ENCODE measurements at regions not wholly inside any gene's neighbourhood (a gene's known extent, or its start where the extent isn't known, plus 50 kb on each side); places are given as distances from the start of the nearest gene placed in this dataset.
"Not testable (repeated sequence)": the region's sequence is repeated elsewhere in the genome, so short reads cannot be mapped to it uniquely, and the experiment has no call there.

DNA sequence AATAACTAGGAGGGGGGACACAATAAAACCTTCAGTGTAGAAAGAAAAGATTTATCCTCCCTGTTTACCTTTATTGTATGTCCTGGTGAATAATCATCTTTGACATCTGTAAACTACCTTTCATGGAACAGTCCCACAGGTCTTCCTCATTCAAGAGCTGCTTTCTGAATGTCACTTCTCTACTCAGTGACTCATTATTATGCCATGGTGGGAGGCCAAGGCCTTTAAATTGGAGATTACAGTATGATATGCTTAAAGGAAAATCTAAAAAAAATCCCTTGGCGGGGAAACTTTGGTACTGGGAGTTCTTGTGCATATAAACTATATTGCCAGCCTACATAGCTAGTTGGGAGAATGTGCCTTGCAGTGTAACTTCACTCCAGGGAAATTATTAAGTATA is 713.0 kb downstream of the TDRD15 start:
- Histone ChIP-seq H3K23ac (ENCODE audit: low read depth, low read length, poor library complexity) (no peak overlapping the region), H3K79me1 (ENCODE audit: low read depth, low read length) (no peaks in the 10 kb centered on the region), H3K27ac (replicated peaks; ENCODE audit: low read length) (no peak overlapping the region), H3K9ac (ENCODE audit: low read depth, low read length, poor library complexity) (no peak overlapping the region), H2BK5ac (ENCODE audit: low read length) (no peak overlapping the region), H3K27me3 (ENCODE audit: control insufficient read depth in 3 of 3, insufficient read depth in 3 of 3, low read depth in 1 of 3, low read length in 3 of 3) (no peaks in the 10 kb centered on the region), H3K4me1 (ENCODE audit: control insufficient read depth in 2 of 2, insufficient read depth in 1 of 2, low read depth in 1 of 2, low read length in 2 of 2) (no peaks in the 10 kb centered on the region), H3K9me3 (replicated peaks in 1 of 2; ENCODE audit: control insufficient read depth in 2 of 2, insufficient read depth in 1 of 2, low read depth in 1 of 2, low read length in 2 of 2) (no peaks in the 10 kb centered on the region), H3K4me3 (ENCODE audit: low read length in 2 of 2) (no peak overlapping the region), H2AK5ac (ENCODE audit: low read depth, low read length) (no peak overlapping the region), H3K36me3 (replicated peaks in 1 of 2; ENCODE audit: control insufficient read depth in 2 of 2, insufficient read depth in 2 of 2, low read length in 2 of 2) (no peaks in the 10 kb centered on the region), H3K18ac (ENCODE audit: low read length) (no peak overlapping the region), H2BK12ac (ENCODE audit: low read length) (no peak overlapping the region), H2BK15ac (ENCODE audit: low read length) (no peak overlapping the region), H3K4ac (ENCODE audit: low read length) (no peak overlapping the region), H4K8ac (ENCODE audit: low read depth, low read length) (no peak overlapping the region), H2AFZ (ENCODE audit: low read length) (no peak overlapping the region), H2BK120ac (ENCODE audit: low read depth, low read length) (no peak overlapping the region), H3K14ac (ENCODE audit: low read length) (no peak overlapping the region), H3K4me2 (ENCODE audit: insufficient read depth, low read length, poor library complexity, severe bottlenecking) (no peak overlapping the region), H4K91ac (ENCODE audit: low read depth, low read length, poor library complexity) (no peak overlapping the region)
- no peak for DNase-seq (ENCODE audit: low spot score)
- no CpG with 5 or more reads among the region's 1 CpG for WGBS, 2 donors (ENCODE audit: extremely low coverage in 2 of 2, insufficient read length in 2 of 2, insufficient replicate concordance in 1 of 2)

DNA sequence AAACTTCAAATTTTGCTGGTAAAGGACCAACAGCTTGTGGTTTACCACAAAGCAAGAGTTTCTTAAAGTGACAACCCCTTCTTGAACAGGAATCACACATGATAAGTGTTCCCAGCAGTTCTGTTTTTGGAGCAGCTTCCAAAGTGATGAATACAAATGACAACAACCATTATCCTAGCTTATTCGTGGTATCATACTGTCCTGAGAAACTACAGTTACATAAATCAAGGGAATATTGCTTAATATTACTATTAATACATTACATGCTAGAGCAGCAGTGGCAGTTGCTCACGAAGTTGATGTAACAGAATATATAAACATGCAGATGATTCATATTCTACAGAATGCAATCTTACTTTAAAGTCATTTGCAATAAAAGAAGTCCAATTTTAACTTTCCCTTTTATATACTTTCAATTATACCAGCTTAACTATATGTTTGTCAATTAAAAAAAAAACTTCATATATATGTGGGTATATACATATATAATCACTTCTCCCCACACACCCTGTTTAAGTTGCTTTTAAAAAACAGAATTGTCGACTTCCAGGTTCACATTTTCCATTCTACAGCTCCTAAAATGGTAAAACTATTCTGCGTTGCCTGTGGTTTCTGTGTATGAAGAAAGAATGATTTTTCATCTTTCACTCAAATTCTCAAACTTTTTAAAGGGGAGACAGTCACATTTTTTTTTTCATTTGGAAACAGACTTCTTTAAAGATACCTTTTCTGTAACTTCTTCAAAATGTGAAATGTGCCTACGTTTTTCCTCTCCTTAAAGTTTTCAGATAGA is 713.6 kb downstream of the TDRD15 start:
- Histone ChIP-seq H3K4ac (ENCODE audit: low read length) (no peak overlapping the region), H3K18ac (ENCODE audit: low read length) (no peak overlapping the region), H3K79me1 (ENCODE audit: low read depth, low read length) (no peaks in the 10 kb centered on the region), H2AFZ (ENCODE audit: low read length) (no peak overlapping the region), H3K4me1 (ENCODE audit: control insufficient read depth in 2 of 2, insufficient read depth in 1 of 2, low read depth in 1 of 2, low read length in 2 of 2) (no peaks in the 10 kb centered on the region), H2BK12ac (ENCODE audit: low read length) (no peak overlapping the region), H2BK120ac (ENCODE audit: low read depth, low read length) (no peak overlapping the region), H3K9ac (ENCODE audit: low read depth, low read length, poor library complexity) (no peak overlapping the region), H2BK5ac (ENCODE audit: low read length) (no peak overlapping the region), H3K4me3 (ENCODE audit: low read length in 2 of 2) (no peak overlapping the region), H2AK5ac (ENCODE audit: low read depth, low read length) (no peak overlapping the region), H2BK15ac (ENCODE audit: low read length) (no peak overlapping the region), H3K27ac (replicated peaks; ENCODE audit: low read length) (no peak overlapping the region), H4K8ac (ENCODE audit: low read depth, low read length) (no peak overlapping the region), H3K23ac (ENCODE audit: low read depth, low read length, poor library complexity) (no peak overlapping the region), H4K91ac (ENCODE audit: low read depth, low read length, poor library complexity) (no peak overlapping the region), H3K9me3 (replicated peaks in 1 of 2; ENCODE audit: control insufficient read depth in 2 of 2, insufficient read depth in 1 of 2, low read depth in 1 of 2, low read length in 2 of 2) (no peaks in the 10 kb centered on the region), H3K36me3 (replicated peaks in 1 of 2; ENCODE audit: control insufficient read depth in 2 of 2, insufficient read depth in 2 of 2, low read length in 2 of 2) (no peaks in the 10 kb centered on the region), H3K4me2 (ENCODE audit: insufficient read depth, low read length, poor library complexity, severe bottlenecking) (no peak overlapping the region), H3K27me3 (ENCODE audit: control insufficient read depth in 3 of 3, insufficient read depth in 3 of 3, low read depth in 1 of 3, low read length in 3 of 3) (no peaks in the 10 kb centered on the region), H3K14ac (ENCODE audit: low read length) (no peak overlapping the region)
- DNase-seq (ENCODE audit: low spot score), result no peak
- WGBS, 2 donors (ENCODE audit: extremely low coverage in 2 of 2, insufficient read length in 2 of 2, insufficient replicate concordance in 1 of 2), result no CpG with 5 or more reads among the region's 5 CpGs

DNA sequence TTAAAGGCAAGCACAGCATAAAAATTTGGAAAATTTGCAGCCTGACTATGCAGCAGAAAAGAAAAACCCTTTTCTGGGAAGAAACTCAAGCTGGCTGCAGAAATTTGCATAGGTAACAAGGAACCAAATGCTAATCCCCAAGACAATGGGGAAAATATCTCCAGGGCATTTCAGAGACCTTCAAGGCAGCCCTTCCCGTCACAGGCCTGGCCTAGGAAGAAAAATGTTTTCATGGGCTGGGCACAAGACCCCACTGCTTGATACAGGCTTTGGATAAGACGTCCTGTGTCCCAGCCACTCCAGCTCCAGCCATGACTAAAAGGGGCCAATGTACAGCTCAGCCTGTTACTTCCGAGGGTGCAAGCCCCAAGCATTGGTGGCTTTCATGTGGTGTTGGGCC is 717.6 kb downstream of the TDRD15 start:
- Histone ChIP-seq H2BK5ac (ENCODE audit: low read length) (no peak overlapping the region), H2AFZ (ENCODE audit: low read length) (no peak overlapping the region), H4K91ac (ENCODE audit: low read depth, low read length, poor library complexity) (no peak overlapping the region), H3K4ac (ENCODE audit: low read length) (no peak overlapping the region), H2AK5ac (ENCODE audit: low read depth, low read length) (no peak overlapping the region), H3K4me1 (ENCODE audit: control insufficient read depth in 2 of 2, insufficient read depth in 1 of 2, low read depth in 1 of 2, low read length in 2 of 2) (no peaks in the 10 kb centered on the region), H4K8ac (ENCODE audit: low read depth, low read length) (no peak overlapping the region), H2BK120ac (ENCODE audit: low read depth, low read length) (no peak overlapping the region), H3K9me3 (replicated peaks in 1 of 2; ENCODE audit: control insufficient read depth in 2 of 2, insufficient read depth in 1 of 2, low read depth in 1 of 2, low read length in 2 of 2) (no peaks in the 10 kb centered on the region), H3K4me2 (ENCODE audit: insufficient read depth, low read length, poor library complexity, severe bottlenecking) (no peak overlapping the region), H3K27me3 (ENCODE audit: control insufficient read depth in 3 of 3, insufficient read depth in 3 of 3, low read depth in 1 of 3, low read length in 3 of 3) (no peaks in the 10 kb centered on the region), H3K79me1 (ENCODE audit: low read depth, low read length) (no peaks in the 10 kb centered on the region), H3K9ac (ENCODE audit: low read depth, low read length, poor library complexity) (no peak overlapping the region), H2BK12ac (ENCODE audit: low read length) (no peak overlapping the region), H3K4me3 (ENCODE audit: low read length in 2 of 2) (no peak overlapping the region), H3K14ac (ENCODE audit: low read length) (no peak overlapping the region), H3K36me3 (replicated peaks in 1 of 2; ENCODE audit: control insufficient read depth in 2 of 2, insufficient read depth in 2 of 2, low read length in 2 of 2) (no peaks in the 10 kb centered on the region), H3K27ac (replicated peaks; ENCODE audit: low read length) (no peak overlapping the region), H2BK15ac (ENCODE audit: low read length) (no peak overlapping the region), H3K23ac (ENCODE audit: low read depth, low read length, poor library complexity) (no peak overlapping the region), H3K18ac (ENCODE audit: low read length) (no peak overlapping the region)
- DNase-seq (ENCODE audit: low spot score), result no peak
- WGBS, 2 donors (ENCODE audit: extremely low coverage in 2 of 2, insufficient read length in 2 of 2, insufficient replicate concordance in 1 of 2), result no CpG with 5 or more reads among the region's 3 CpGs

DNA sequence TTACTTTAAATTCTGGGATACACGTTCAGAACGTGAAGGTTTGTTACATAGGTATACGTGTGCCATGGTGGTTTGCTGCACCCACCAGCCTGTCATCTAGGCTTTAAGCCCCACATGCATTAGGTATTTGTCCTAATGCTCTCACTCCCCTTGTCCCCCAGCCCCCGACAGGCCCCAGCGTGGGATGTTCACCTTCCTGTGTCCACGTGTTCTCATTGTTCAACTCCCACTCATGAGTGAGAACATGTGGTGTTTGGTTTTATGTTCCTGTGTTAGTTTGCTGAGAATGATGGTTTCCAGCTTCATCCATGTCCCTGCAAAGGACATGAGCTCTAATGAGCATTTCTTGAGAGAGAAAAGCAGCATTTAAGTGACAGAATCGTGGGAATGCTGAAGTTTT is 726.6 kb downstream of the TDRD15 start:
- H4K8ac ChIP-seq (ENCODE audit: low read depth, low read length); H3K9ac ChIP-seq (ENCODE audit: low read depth, low read length, poor library complexity); H3K27ac ChIP-seq (replicated peaks; ENCODE audit: low read length); DNase-seq (ENCODE audit: low spot score); H2BK120ac ChIP-seq (ENCODE audit: low read depth, low read length); H3K79me1 ChIP-seq (ENCODE audit: low read depth, low read length); H3K14ac ChIP-seq (ENCODE audit: low read length); H3K4me1 ChIP-seq (ENCODE audit: control insufficient read depth in 2 of 2, insufficient read depth in 1 of 2, low read depth in 1 of 2, low read length in 2 of 2); H2BK5ac ChIP-seq (ENCODE audit: low read length); H3K27me3 ChIP-seq (ENCODE audit: control insufficient read depth in 3 of 3, insufficient read depth in 3 of 3, low read depth in 1 of 3, low read length in 3 of 3); H3K18ac ChIP-seq (ENCODE audit: low read length); H2BK15ac ChIP-seq (ENCODE audit: low read length); H3K23ac ChIP-seq (ENCODE audit: low read depth, low read length, poor library complexity); H3K4me2 ChIP-seq (ENCODE audit: insufficient read depth, low read length, poor library complexity, severe bottlenecking); H3K4me3 ChIP-seq (ENCODE audit: low read length in 2 of 2); H2BK12ac ChIP-seq (ENCODE audit: low read length); H3K4ac ChIP-seq (ENCODE audit: low read length); H3K9me3 ChIP-seq (replicated peaks in 1 of 2; ENCODE audit: control insufficient read depth in 2 of 2, insufficient read depth in 1 of 2, low read depth in 1 of 2, low read length in 2 of 2); H4K91ac ChIP-seq (ENCODE audit: low read depth, low read length, poor library complexity); H2AK5ac ChIP-seq (ENCODE audit: low read depth, low read length); H2AFZ ChIP-seq (ENCODE audit: low read length); H3K36me3 ChIP-seq (replicated peaks in 1 of 2; ENCODE audit: control insufficient read depth in 2 of 2, insufficient read depth in 2 of 2, low read length in 2 of 2): not testable (repeated sequence)
- WGBS, 2 donors (ENCODE audit: extremely low coverage in 2 of 2, insufficient read length in 2 of 2, insufficient replicate concordance in 1 of 2), result no CpG with 5 or more reads among the region's 7 CpGs
